Adrenal gland (tissue), 9 donors: ENCODE measurements at regions not wholly inside any gene's neighbourhood (a gene's known extent, or its start where the extent isn't known, plus 50 kb on each side); places are given as distances from the start of the nearest gene placed in this dataset.
"Not testable (repeated sequence)": the region's sequence is repeated elsewhere in the genome, so short reads cannot be mapped to it uniquely, and the experiment has no call there.

ENCODE experiments used
- DNase-seq, 7 donors: peaks; one replicate each; pipeline ENCODE4 v3.0.0-alpha.2; 2019 to 2020
- H3K27ac ChIP-seq, 5 donors: fragments of 200-600 bp; sonication (generic) in 4 of 5; 1 replicate in 3 of 5; 2 replicates in 2 of 5; pipeline versions ENCODE4 v1.5.1 to v1.8.0; 2016 to 2020; ENCODE audit warnings: mild to moderate bottlenecking in 1 of 5
- H3K27me3 ChIP-seq: fragments of 200-600 bp; 2 replicates; pipeline ENCODE4 v1.8.0; 2021
- H3K36me3 ChIP-seq, 2 donors: fragments of 200-600 bp; replicated peaks in 1 of 2; 1 replicate in 1 of 2; 2 replicates in 1 of 2; pipeline versions ENCODE4 v1.5.1 to v1.8.0; 2018 to 2022
- H3K4me1 ChIP-seq, 2 donors: fragments of 200-600 bp; replicated peaks in 1 of 2; 1 replicate in 1 of 2; 2 replicates in 1 of 2; pipeline versions ENCODE4 v1.5.1 to v1.8.0; 2018 to 2021
- H3K4me3 ChIP-seq, 4 donors: fragments of 200-600 bp; sonication (generic) in 3 of 4; one replicate each; pipeline ENCODE4 v1.5.1; 2016 to 2018
- H3K9me3 ChIP-seq, 3 donors: fragments of 200-600 bp; sonication (generic) in 1 of 3; replicated peaks in 1 of 3; 1 replicate in 2 of 3; 2 replicates in 1 of 3; pipeline versions ENCODE4 v1.5.1 to v1.8.0; 2016 to 2021
- POLR2A ChIP-seq, 2 donors: fragments of 450-650 bp; IDR thresholded peaks; one replicate each; pipeline ENCODE4 v1.6.1; 2017; ENCODE audit warnings: antibody characterized with exemption in 2 of 2, mild to moderate bottlenecking in 2 of 2, moderate library complexity in 1 of 2
- WGBS, 4 donors: extraction: QIAGEN DNeasy Blood & Tissue Kit in 2 of 4; methylation state at CpG; one replicate each; pipeline versions ENCODE4 v1.1.5 to v1.1.7; 2013 to 2017; 5-methylcytosine and 5-hydroxymethylcytosine counted together
- intact Hi-C, 2 donors: fragments of 100-400 bp; cut with DNase I; formaldehyde crosslinking; loops; one replicate each; pipeline versions ENCODE4 v1.14.1 to v1.15.0; 2022 to 2023
- TF ChIP-seq, protein P1 (sequence below), 6 experiments: fragments of 450-650 bp in 4 of 6; fragments of 200-600 bp in 2 of 6; sonication (generic) in 1 of 6; IDR thresholded peaks; 1 replicate in 5 of 6; 2 replicates in 1 of 6; pipeline versions ENCODE4 v1.5.1 to v1.8.0; 2016 to 2021; ENCODE audit warnings: antibody characterized with exemption in 6 of 6, mild to moderate bottlenecking in 2 of 6, moderate library complexity in 1 of 6
- donor health status: healthy with polysubstance abuse.
- donor health status: Bipolar disorder and iron deficiency.
- donor health status: DM: yes; HTN: yes; CAD: no.
- donor health status: DM: no; HTN: no; CAD: no.
- donor health status: DM: no; HTN: no; CAD: no.

DNA sequence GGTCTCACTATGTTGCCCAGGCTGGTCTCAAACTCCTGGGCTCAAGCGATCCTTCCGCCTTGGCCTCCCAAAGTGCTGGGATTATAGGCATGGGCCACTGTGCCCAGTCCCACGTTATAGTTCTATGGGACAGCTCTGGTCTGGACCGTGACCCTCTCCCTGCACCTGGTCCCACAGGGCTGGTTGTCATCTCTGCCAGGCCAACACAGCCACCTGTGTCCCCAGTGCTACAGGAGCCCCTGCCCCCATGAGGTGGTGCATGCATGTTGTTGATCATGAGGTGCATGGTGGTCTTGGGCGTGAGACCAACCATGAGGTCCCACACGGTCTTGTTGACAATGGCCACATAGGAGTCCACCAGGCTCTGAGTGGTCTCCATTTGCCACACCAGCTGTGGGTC is 51.0 kb upstream of the UBE2Q2 start:
- not testable (repeated sequence) for H3K36me3 ChIP-seq, H3K9me3 ChIP-seq, H3K27ac ChIP-seq, H3K27me3 ChIP-seq, H3K4me3 ChIP-seq, H3K4me1 ChIP-seq
- intact Hi-C loops: loop anchor here in 1 of 2 donors (10.0 kb wide), 1 partner anchor 97 kb away; no protein-coding TSS in a partner anchor
- WGBS, 4 donors: 68 to 94% (median 86%) methylated on average over 4 to 6 of the region's 6 CpGs
- DNase-seq: peak in 1 of 7 donors; percentile 20

DNA sequence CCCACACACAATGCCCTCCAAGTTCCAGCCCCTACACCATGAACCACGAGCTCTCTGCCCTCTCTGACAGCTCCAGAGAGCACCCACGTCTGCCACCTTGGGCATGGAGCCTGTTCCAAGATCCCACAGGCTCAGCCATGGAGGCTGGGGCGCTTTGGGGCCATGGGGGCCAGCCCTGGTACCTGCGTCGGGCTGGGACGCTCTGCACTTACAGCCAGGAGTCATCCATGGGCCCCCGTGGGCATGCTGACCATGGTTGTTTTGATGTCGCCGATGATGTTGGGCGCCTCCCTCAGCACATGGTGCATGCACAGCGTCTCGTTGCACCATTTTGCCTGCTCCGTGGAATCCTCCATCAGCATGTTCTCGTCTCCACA is 51.9 kb upstream of the UBE2Q2 start:
- H3K4me1 ChIP-seq: no peaks in the 10 kb centered on the region
- no peak for TF ChIP-seq POLR2A (IDR thresholded peaks at IDR 0.05)
- TF ChIP-seq, protein P1, sequence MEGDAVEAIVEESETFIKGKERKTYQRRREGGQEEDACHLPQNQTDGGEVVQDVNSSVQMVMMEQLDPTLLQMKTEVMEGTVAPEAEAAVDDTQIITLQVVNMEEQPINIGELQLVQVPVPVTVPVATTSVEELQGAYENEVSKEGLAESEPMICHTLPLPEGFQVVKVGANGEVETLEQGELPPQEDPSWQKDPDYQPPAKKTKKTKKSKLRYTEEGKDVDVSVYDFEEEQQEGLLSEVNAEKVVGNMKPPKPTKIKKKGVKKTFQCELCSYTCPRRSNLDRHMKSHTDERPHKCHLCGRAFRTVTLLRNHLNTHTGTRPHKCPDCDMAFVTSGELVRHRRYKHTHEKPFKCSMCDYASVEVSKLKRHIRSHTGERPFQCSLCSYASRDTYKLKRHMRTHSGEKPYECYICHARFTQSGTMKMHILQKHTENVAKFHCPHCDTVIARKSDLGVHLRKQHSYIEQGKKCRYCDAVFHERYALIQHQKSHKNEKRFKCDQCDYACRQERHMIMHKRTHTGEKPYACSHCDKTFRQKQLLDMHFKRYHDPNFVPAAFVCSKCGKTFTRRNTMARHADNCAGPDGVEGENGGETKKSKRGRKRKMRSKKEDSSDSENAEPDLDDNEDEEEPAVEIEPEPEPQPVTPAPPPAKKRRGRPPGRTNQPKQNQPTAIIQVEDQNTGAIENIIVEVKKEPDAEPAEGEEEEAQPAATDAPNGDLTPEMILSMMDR (IDR thresholded peaks at IDR 0.05): no peak
- H3K4me3 ChIP-seq: no peak overlapping the region
- no peak overlapping the region for H3K27ac ChIP-seq
- intact Hi-C loops: loop anchor here in 1 of 2 donors (10.0 kb wide), 1 partner anchor 97 kb away; no protein-coding TSS in a partner anchor
- 79 to 92% (median 83%) methylated on average over 8 to 14 of the region's 14 CpGs for WGBS, 4 donors
- no peaks in the 10 kb centered on the region for H3K36me3 ChIP-seq
- H3K27me3 ChIP-seq: peaks cover 9% of the 10 kb centered on the region
- no peaks in the 10 kb centered on the region for H3K9me3 ChIP-seq
- peak in 1 of 7 donors; percentile 23 for DNase-seq

DNA sequence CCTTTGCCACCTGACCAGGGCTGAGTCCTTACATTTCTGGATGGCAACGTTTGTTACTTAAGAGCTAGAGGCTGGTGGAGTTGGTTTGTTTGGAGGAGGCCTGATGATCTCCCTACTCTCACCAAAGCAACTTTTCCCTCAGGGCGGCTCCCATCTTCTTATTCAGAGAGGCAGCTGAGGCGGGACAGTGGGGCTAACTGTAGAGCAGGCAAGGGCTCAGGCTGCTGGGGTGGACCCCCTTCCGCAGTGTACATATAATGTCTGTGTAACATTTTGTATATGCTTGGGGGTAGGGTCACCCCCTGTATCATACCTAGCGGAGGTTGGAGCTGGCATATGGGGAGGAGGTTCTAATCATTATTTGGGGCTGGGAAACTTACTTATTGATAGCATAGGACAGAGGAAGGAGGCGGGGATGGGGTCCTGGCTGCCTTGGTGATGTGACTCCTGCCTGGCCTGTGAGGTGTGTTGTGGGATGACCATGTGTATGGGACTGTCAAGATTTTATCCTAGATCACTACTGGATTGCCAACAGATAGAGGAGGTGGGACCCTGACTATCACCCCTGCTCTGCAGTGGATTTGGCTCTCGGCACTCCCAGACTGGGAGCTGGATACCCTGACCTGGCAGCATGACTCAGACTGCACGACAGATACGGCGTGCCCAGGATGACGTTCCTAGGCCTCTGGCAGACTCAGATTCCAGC is 52.5 kb upstream of the UBE2Q2 start:
- peak in 1 of 7 donors; percentile 36 for DNase-seq
- Histone ChIP-seq H3K4me3 (no peak overlapping the region), H3K4me1 (no peaks in the 10 kb centered on the region), H3K27me3 (peaks cover 9% of the 10 kb centered on the region), H3K36me3 (no peaks in the 10 kb centered on the region), H3K9me3 (no peaks in the 10 kb centered on the region), H3K27ac (no peak overlapping the region)
- intact Hi-C loops: loop anchor here in 1 of 2 donors (10.0 kb wide), 1 partner anchor 96 kb away; no protein-coding TSS in a partner anchor
- TF ChIP-seq POLR2A (IDR thresholded peaks at IDR 0.05): no peak
- TF ChIP-seq, protein P1 (IDR thresholded peaks at IDR 0.05): no peak
- WGBS, 4 donors: 62 to 86% (median 78%) methylated on average over 6 to 11 of the region's 11 CpGs

DNA sequence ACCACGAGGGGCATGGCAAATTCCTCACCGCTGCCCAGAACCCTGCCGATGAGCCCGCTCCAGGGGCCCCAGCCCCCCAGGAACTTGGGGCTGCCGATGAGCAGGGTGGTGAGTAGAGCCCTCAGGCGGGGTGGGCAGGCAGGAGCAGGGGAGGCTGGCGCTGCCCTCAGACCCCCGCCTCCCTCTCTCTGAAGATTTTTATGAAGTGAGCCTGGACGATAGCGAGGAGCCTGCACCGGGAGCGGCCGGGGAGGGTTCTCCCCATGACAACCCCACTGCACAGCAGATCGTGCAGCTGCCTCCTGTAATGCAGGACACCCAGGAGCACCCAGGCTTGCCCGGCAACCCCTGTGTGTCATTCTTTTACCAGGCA is 56.7 kb upstream of the UBE2Q2 start:
- TF ChIP-seq, protein P1 (IDR thresholded peaks at IDR 0.05): no peak
- no peak for TF ChIP-seq POLR2A (IDR thresholded peaks at IDR 0.05)
- peaks cover 8% of the 10 kb centered on the region for H3K27me3 ChIP-seq
- 33 to 66% (median 60%) methylated on average over 2 to 15 of the region's 15 CpGs for WGBS, 4 donors
- no peaks in the 10 kb centered on the region for H3K4me1 ChIP-seq
- no peaks in the 10 kb centered on the region for H3K9me3 ChIP-seq
- no peak overlapping the region for H3K4me3 ChIP-seq
- H3K36me3 ChIP-seq: no peaks in the 10 kb centered on the region
- intact Hi-C loops: no loop called here
- DNase-seq: peak in 3 of 7 donors; percentile 7 to 33 (median 9)
- H3K27ac ChIP-seq: no peak overlapping the region
